GM19395 (cell line): ENCODE measurements at regions not wholly inside any gene's neighbourhood (a gene's known extent, or its start where the extent isn't known, plus 50 kb on each side); places are given as distances from the start of the nearest gene placed in this dataset.

Experiments
- ATAC-seq: cut with Tn5 transposase; IDR thresholded peaks from one replicate; pipeline ENCODE4 v1.9.1; 2021; ENCODE audit warnings: mild to moderate bottlenecking, moderate library complexity; ENCODE audit not compliant: unreplicated experiment

- ATAC-seq, result no peak
These were observed 50.7 kb upstream of the APCDD1 start for GRCh38 chr18:10403708-10404107.

- no peak for ATAC-seq
These were observed 50.3 kb upstream of the APCDD1 start for GRCh38 chr18:10404168-10404567.
